H9 (cell line): ENCODE measurements at regions not wholly inside any gene's neighbourhood (a gene's known extent, or its start where the extent isn't known, plus 50 kb on each side); places are given as distances from the start of the nearest gene placed in this dataset.

Source experiments
- DNase-seq: peaks from one replicate; pipeline ENCODE4 v3.0.0-alpha.2; 2017
- H2AFZ ChIP-seq: one replicate; pipeline ENCODE4 v1.6.1; 2013; ENCODE audit warnings: mild to moderate bottlenecking, low read length, control low read depth, moderate library complexity
- H2AK5ac ChIP-seq: 2 replicates; pipeline ENCODE4 v1.6.1; 2013; ENCODE audit warnings: low read length, control low read depth, mixed read lengths; ENCODE audit not compliant: insufficient read length
- H2BK120ac ChIP-seq: one replicate; pipeline ENCODE4 v1.6.1; 2013; ENCODE audit warnings: low read depth, mild to moderate bottlenecking, low read length, control low read depth, inconsistent platforms; ENCODE audit not compliant: poor library complexity, severe bottlenecking
- H2BK12ac ChIP-seq: 2 replicates; pipeline ENCODE4 v1.6.1; 2013; ENCODE audit warnings: low read length, control low read depth, mixed read lengths, low read depth; ENCODE audit not compliant: insufficient read length
- H2BK15ac ChIP-seq: 2 replicates; pipeline ENCODE4 v1.6.1; 2013; ENCODE audit warnings: low read depth, low read length, control low read depth
- H2BK20ac ChIP-seq: one replicate; pipeline ENCODE4 v1.6.1; 2013; ENCODE audit warnings: low read depth, mild to moderate bottlenecking, low read length, control low read depth, inconsistent platforms; ENCODE audit not compliant: poor library complexity, severe bottlenecking
- H2BK5ac ChIP-seq: 2 replicates; pipeline ENCODE4 v1.6.1; 2013; ENCODE audit warnings: low read length, control low read depth, mixed read lengths; ENCODE audit not compliant: insufficient read length
- H3K14ac ChIP-seq: 2 replicates; pipeline ENCODE4 v1.6.1; 2013; ENCODE audit warnings: low read length, control low read depth; ENCODE audit not compliant: insufficient read depth
- H3K18ac ChIP-seq: 2 replicates; pipeline ENCODE4 v1.6.1; 2013; ENCODE audit warnings: low read depth, mild to moderate bottlenecking, mixed read lengths, low read length, control low read depth; ENCODE audit not compliant: insufficient read length
- H3K23ac ChIP-seq: 2 replicates; pipeline ENCODE4 v1.6.1; 2013; ENCODE audit warnings: low read length, control low read depth, mixed read lengths, low read depth; ENCODE audit not compliant: insufficient read length
- H3K23me2 ChIP-seq: 2 replicates; pipeline ENCODE4 v1.6.1; 2013; ENCODE audit warnings: low read depth, mild to moderate bottlenecking, mixed read lengths, low read length, control low read depth; ENCODE audit not compliant: insufficient read length, poor library complexity, severe bottlenecking
- H3K27ac ChIP-seq: 2 replicates; pipeline ENCODE4 v1.5.1; 2013; ENCODE audit warnings: low read length, control low read depth, mixed read lengths, low read depth; ENCODE audit not compliant: insufficient read length
- H3K27me3 ChIP-seq: 2 replicates; pipeline ENCODE4 v1.6.1; 2013; ENCODE audit warnings: low read length, control low read depth, inconsistent platforms; ENCODE audit not compliant: insufficient read depth
- H3K4ac ChIP-seq: 2 replicates; pipeline ENCODE4 v1.6.1; 2013; ENCODE audit warnings: low read depth, mild to moderate bottlenecking, control low read depth, inconsistent platforms, low read length, moderate library complexity
- H3K4me1 ChIP-seq: 2 replicates; pipeline ENCODE4 v1.6.1; 2013; ENCODE audit warnings: low read length, control low read depth, inconsistent platforms; ENCODE audit not compliant: insufficient read depth
- H3K4me2 ChIP-seq: 2 replicates; pipeline ENCODE4 v1.6.1; 2013; ENCODE audit warnings: low read length, control low read depth, mixed read lengths; ENCODE audit not compliant: insufficient read length, insufficient read depth
- H3K56ac ChIP-seq: 2 replicates; pipeline ENCODE4 v1.6.1; 2013; ENCODE audit warnings: low read depth, mild to moderate bottlenecking, mixed read lengths, low read length, control low read depth; ENCODE audit not compliant: insufficient read length
- H3K79me1 ChIP-seq: 2 replicates; pipeline ENCODE4 v1.6.1; 2013; ENCODE audit warnings: low read depth, mild to moderate bottlenecking, moderate library complexity, low read length, control low read depth, inconsistent platforms; ENCODE audit not compliant: insufficient read depth, poor library complexity, severe bottlenecking
- H3K79me2 ChIP-seq: 2 replicates; pipeline ENCODE4 v1.6.1; 2013; ENCODE audit warnings: low read length, control low read depth, inconsistent platforms; ENCODE audit not compliant: insufficient read depth
- H3K9ac ChIP-seq: 2 replicates; pipeline ENCODE4 v1.6.1; 2013; ENCODE audit warnings: low read length, control low read depth, mixed read lengths; ENCODE audit not compliant: insufficient read length; ENCODE audit errors: extremely low read depth
- H3K9me3 ChIP-seq: one replicate; pipeline ENCODE4 v1.6.1; 2013; ENCODE audit warnings: low read depth, low read length, inconsistent platforms; ENCODE audit not compliant: control insufficient read depth
- H3T11ph ChIP-seq: one replicate; pipeline ENCODE4 v1.6.1; 2013; ENCODE audit warnings: mild to moderate bottlenecking, low read length, control low read depth, inconsistent platforms
- H4K20me1 ChIP-seq: one replicate; pipeline ENCODE4 v1.6.1; 2013; ENCODE audit not compliant: control insufficient read depth, insufficient read length, insufficient read depth
- H4K5ac ChIP-seq: 2 replicates; pipeline ENCODE4 v1.6.1; 2013; ENCODE audit warnings: low read depth, mild to moderate bottlenecking, mixed read lengths, low read length, control low read depth; ENCODE audit not compliant: insufficient read length
- H4K8ac ChIP-seq: replicated peaks from 2 replicates; pipeline ENCODE4 v1.6.1; 2013; ENCODE audit warnings: low read length, control low read depth, mixed read lengths, low read depth; ENCODE audit not compliant: insufficient read length
- H4K91ac ChIP-seq: 2 replicates; pipeline ENCODE4 v1.6.1; 2013; ENCODE audit warnings: low read depth, mild to moderate bottlenecking, moderate library complexity, mixed read lengths, low read length, control low read depth; ENCODE audit not compliant: insufficient read length
- H3K27ac Mint-ChIP-seq, 3 experiments: 2 replicates in 2 of 3; 3 replicates in 1 of 3; pipeline ENCODE4 v1.8.0; 2020 to 2021; ENCODE audit warnings: mixed read lengths in 3 of 3, mild to moderate bottlenecking in 1 of 3, moderate library complexity in 1 of 3
- H3K27me3 Mint-ChIP-seq: 2 replicates; pipeline ENCODE4 v1.8.0; 2021; ENCODE audit warnings: low read depth, mild to moderate bottlenecking, moderate library complexity, mixed read lengths
- H3K36me3 Mint-ChIP-seq, 3 experiments: 2 replicates in 2 of 3; 3 replicates in 1 of 3; pipeline ENCODE4 v1.8.0; 2020 to 2021; ENCODE audit warnings: low read depth in 3 of 3, mixed read lengths in 3 of 3; ENCODE audit not compliant: insufficient read depth in 1 of 3
- H3K4me1 Mint-ChIP-seq, 2 experiments: 2 replicates each; pipeline ENCODE4 v1.8.0; 2020; ENCODE audit warnings: mixed read lengths in 2 of 2
- H3K4me3 Mint-ChIP-seq, 2 experiments: 2 replicates in 1 of 2; 3 replicates in 1 of 2; pipeline ENCODE4 v1.8.0; 2020 to 2021; ENCODE audit warnings: mild to moderate bottlenecking in 2 of 2, mixed read lengths in 2 of 2, moderate library complexity in 1 of 2
- H3K9me3 Mint-ChIP-seq, 2 experiments: 2 replicates in 1 of 2; 3 replicates in 1 of 2; pipeline ENCODE4 v1.8.0; 2020; ENCODE audit warnings: mild to moderate bottlenecking in 2 of 2, mixed read lengths in 2 of 2, moderate library complexity in 1 of 2
- CTCF ChIP-seq: fragments of 200-600 bp; sonication (generic); conservative IDR thresholded peaks from 3 replicates; pipeline ENCODE4 v1.8.0; 2021; ENCODE audit warnings: antibody characterized with exemption, mild to moderate bottlenecking
- WGBS: extraction: QIAGEN DNeasy Blood & Tissue Kit; methylation state at CpG from one replicate; pipeline ENCODE4 v1.1.7; 2013; ENCODE audit warnings: missing lambda C conversion rate, low lambda C conversion rate, mixed read lengths; ENCODE audit not compliant: insufficient read length; ENCODE audit errors: extremely low coverage; 5-methylcytosine and 5-hydroxymethylcytosine counted together

DNA sequence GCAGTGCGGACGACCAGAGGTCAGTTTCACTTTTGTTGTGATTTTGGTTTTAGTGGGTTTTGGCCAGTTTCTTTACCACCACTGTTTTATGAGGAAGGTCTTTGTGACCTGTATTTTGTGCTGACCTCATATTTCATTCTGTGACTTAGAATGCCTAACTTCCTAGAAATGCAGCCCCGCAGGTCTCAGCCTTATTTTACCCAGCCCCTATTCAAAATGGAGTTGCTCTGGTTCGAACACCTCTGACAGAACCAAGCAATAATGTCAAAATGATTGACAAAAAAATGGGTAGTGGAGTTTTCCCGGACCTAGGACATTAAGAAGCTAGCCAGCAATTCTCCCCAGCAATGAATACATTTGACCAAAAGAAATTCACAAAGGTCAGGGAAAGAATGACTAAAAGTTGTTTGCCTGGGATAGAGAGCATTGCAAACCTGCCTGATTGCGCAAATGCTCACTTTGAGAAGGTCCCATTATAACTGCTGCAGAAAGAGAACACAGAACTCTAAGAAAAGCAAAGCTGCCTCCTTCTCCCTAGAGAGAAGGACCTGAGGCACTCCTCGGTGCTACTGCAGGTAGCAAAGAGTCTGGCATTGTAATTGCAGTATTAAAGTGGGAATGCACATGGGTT is 288.8 kb downstream of the ADGB start:
- H3K18ac ChIP-seq: no peak overlapping the region
- no peak for TF ChIP-seq CTCF
- H3K23ac ChIP-seq: no peak overlapping the region
- Mint-ChIP-seq H3K27ac (no peak overlapping the region), H3K9me3 (no peaks in the 10 kb centered on the region), H3K36me3 (no peaks in the 10 kb centered on the region; a peak in 1 of 7 replicates), H3K4me1 (peaks cover 0 to 3% of the 10 kb centered on the region in 2 experiments; a peak in 1 of 4 replicates), H3K27me3 (no peaks in the 10 kb centered on the region), H3K4me3 (no peak overlapping the region)
- H3K27me3 ChIP-seq: no peaks in the 10 kb centered on the region
- H3K4me1 ChIP-seq: no peaks in the 10 kb centered on the region
- no peaks in the 10 kb centered on the region for H4K20me1 ChIP-seq
- no peaks in the 10 kb centered on the region for H3K79me2 ChIP-seq
- no peak for DNase-seq
- no peak overlapping the region for H3K4me2 ChIP-seq
- H2BK12ac ChIP-seq: no peak overlapping the region
- H2BK15ac ChIP-seq: no peak overlapping the region
- H3K27ac ChIP-seq: no peak overlapping the region
- H4K91ac ChIP-seq: no peak overlapping the region
- WGBS: no CpG with 5 or more reads among the region's 7 CpGs
- no peaks in the 10 kb centered on the region for H3K79me1 ChIP-seq
- H4K5ac ChIP-seq: no peak overlapping the region
- no peak overlapping the region for H3K9ac ChIP-seq
- H3K56ac ChIP-seq: no peak overlapping the region
- H3K23me2 ChIP-seq: no peaks in the 10 kb centered on the region
- no peak overlapping the region for H2AK5ac ChIP-seq
- no peak overlapping the region for H3K14ac ChIP-seq
- no peak overlapping the region for H2BK5ac ChIP-seq
- no peak overlapping the region for H3K4ac ChIP-seq
- H2BK20ac ChIP-seq: no peak overlapping the region
- no peaks in the 10 kb centered on the region for H3K9me3 ChIP-seq
- no peak overlapping the region for H4K8ac ChIP-seq
- no peak overlapping the region for H2BK120ac ChIP-seq
- H2AFZ ChIP-seq: no peak overlapping the region
- no peak overlapping the region for H3T11ph ChIP-seq
